ENCODE measurements at regions not wholly inside any gene's neighbourhood (a gene's known extent, or its start where the extent isn't known, plus 50 kb on each side); places are given as distances from the start of the nearest gene placed in this dataset.

GRCh38 chr13:39202746-39203145 lies 164.5 kb downstream of the NHLRC3 start:
- TF ChIP-seq CTCF (conservative IDR thresholded peaks at IDR 0.05 in 1 of 2, IDR thresholded peaks at IDR 0.05 in 1 of 2; ENCODE audit: low read depth in 1 of 2, low read length in 2 of 2) (no peak), EZH2 (IDR thresholded peaks at IDR 0.05; ENCODE audit: low read length, missing control alignments) (no peak)
